ENCODE measurements at regions not wholly inside any gene's neighbourhood (a gene's known extent, or its start where the extent isn't known, plus 50 kb on each side); places are given as distances from the start of the nearest gene placed in this dataset.

- no peak for FAIRE-seq
- ChIA-PET POLR2A (no interaction called here), CTCF (interaction anchor here (1.2 to 1.4 kb wide), 2 partner anchors 10 to 59 kb away, joined by 3 read pairs; no protein-coding TSS in a partner anchor)
- TF ChIP-seq CTCF (IDR thresholded peaks at IDR 0.05) (no peak), MAX (IDR thresholded peaks at IDR 0.05) (no peak)
- DNase-seq (ENCODE audit: low read depth in 1 of 2, low spot score in 1 of 2) = no peak
- no peak overlapping the region for H3K4me3 ChIP-seq
- no peak for ATAC-seq
- no peak overlapping the region for H3K4me2 ChIP-seq
- no peaks in the 10 kb centered on the region for H3K4me1 ChIP-seq
- H3K27ac ChIP-seq = no peak overlapping the region
- H3K9me3 ChIP-seq = 0 out of 3 replicates have a peak, but pooled peaks cover 2% of the 10 kb centered on the region
Measured at GRCh38 chr4:101458914-101459313, 111.6 kb upstream of the PPP3CA start.

- ChIA-PET CTCF (interaction anchor here (1.2 to 1.4 kb wide), 2 partner anchors 10 to 58 kb away, joined by 3 read pairs; no protein-coding TSS in a partner anchor), POLR2A (no interaction called here)
- no peak for TF ChIP-seq BHLHE40 (IDR thresholded peaks at IDR 0.05; ENCODE audit: low read depth, low read length)
- no peak for TF ChIP-seq POLR2AphosphoS2 (conservative IDR thresholded peaks at IDR 0.05; ENCODE audit: low read length)
- no peak for TF ChIP-seq ZNF302 (CRISPR knock-in tag; IDR thresholded peaks at IDR 0.05)
- no peak for TF ChIP-seq REST (IDR thresholded peaks at IDR 0.05)
- TF ChIP-seq CEBPB (IDR thresholded peaks at IDR 0.05) = no peak
- TF ChIP-seq FOSB (CRISPR knock-in tag; IDR thresholded peaks at IDR 0.05) = no peak
- TF ChIP-seq EHF (CRISPR knock-in tag; IDR thresholded peaks at IDR 0.05) = no peak
- TF ChIP-seq CBX8 (IDR thresholded peaks at IDR 0.05) = no peak
- TF ChIP-seq ZFP36 (IDR thresholded peaks at IDR 0.05; ENCODE audit: borderline replicate concordance, partially characterized antibody) = no peak
- no peak for TF ChIP-seq USF2 (IDR thresholded peaks at IDR 0.05)
- no peak for TF ChIP-seq CHD2 (IDR thresholded peaks at IDR 0.05; ENCODE audit: low read length, partially characterized antibody)
- no peak for TF ChIP-seq RCOR1 (IDR thresholded peaks at IDR 0.05; ENCODE audit: low read depth, low read length)
- no peak for TF ChIP-seq SREBF2 (IDR thresholded peaks at IDR 0.05)
- TF ChIP-seq NPAS2 (CRISPR knock-in tag; IDR thresholded peaks at IDR 0.05; ENCODE audit: borderline replicate concordance) = no peak
- no peak for TF ChIP-seq EP300 (IDR thresholded peaks at IDR 0.05)
- no peak for TF ChIP-seq HES2 (IDR thresholded peaks at IDR 0.05)
- TF ChIP-seq SMC3 (IDR thresholded peaks at IDR 0.05) = no peak
- TF ChIP-seq HOXB13 (CRISPR knock-in tag; IDR thresholded peaks at IDR 0.05; ENCODE audit: low read depth) = no peak
- Histone ChIP-seq H3K27ac (no peak overlapping the region), H3K4me3 (no peak overlapping the region), H3K4me1 (no peaks in the 10 kb centered on the region), H3K9me3 (0 out of 3 replicates have a peak, but pooled peaks cover 2% of the 10 kb centered on the region), H3K4me2 (no peak overlapping the region)
- FAIRE-seq = no peak
- WGBS (ENCODE audit: missing lambda C conversion rate) = 0% methylated on average over 1 of the region's 5 CpGs
- DNase-seq (ENCODE audit: low read depth in 1 of 2, low spot score in 1 of 2) = no peak
- ATAC-seq = no peak
Measured at GRCh38 chr4:101458473-101458872, 111.1 kb upstream of the PPP3CA start.
